ENCODE measurements at regions not wholly inside any gene's neighbourhood (a gene's known extent, or its start where the extent isn't known, plus 50 kb on each side); places are given as distances from the start of the nearest gene placed in this dataset.

GRCh38 chr14:101616202-101616601, 54.9 kb downstream of the DIO3 start:
- no peak for TF ChIP-seq ZFX (IDR thresholded peaks at IDR 0.05; ENCODE audit: borderline replicate concordance)
- no peak for TF ChIP-seq CTCF (IDR thresholded peaks at IDR 0.05)
- no peak overlapping the region for H3K27ac ChIP-seq

- H3K27ac ChIP-seq = no peak overlapping the region
- no peak for TF ChIP-seq ZFX (IDR thresholded peaks at IDR 0.05; ENCODE audit: borderline replicate concordance)
- TF ChIP-seq CTCF (IDR thresholded peaks at IDR 0.05) = no peak
Observed at GRCh38 chr14:101619484-101619883, 58.2 kb downstream of the DIO3 start.

- H3K27ac ChIP-seq = no peak overlapping the region
- TF ChIP-seq CTCF (IDR thresholded peaks at IDR 0.05) (no peak), ZFX (IDR thresholded peaks at IDR 0.05; ENCODE audit: borderline replicate concordance) (no peak)
Observed at GRCh38 chr14:101620031-101620788, 58.9 kb downstream of the DIO3 start.

GRCh38 chr14:101620821-101621785, 59.8 kb downstream of the DIO3 start:
- no peak overlapping the region for H3K27ac ChIP-seq
- TF ChIP-seq CTCF (IDR thresholded peaks at IDR 0.05) (no peak), ZFX (IDR thresholded peaks at IDR 0.05; ENCODE audit: borderline replicate concordance) (no peak)

GRCh38 chr14:101622251-101623076, 61.2 kb downstream of the DIO3 start:
- TF ChIP-seq ZFX (IDR thresholded peaks at IDR 0.05; ENCODE audit: borderline replicate concordance) (no peak), CTCF (IDR thresholded peaks at IDR 0.05) (no peak)
- no peak overlapping the region for H3K27ac ChIP-seq

GRCh38 chr14:101623077-101623372, 61.7 kb downstream of the DIO3 start:
- TF ChIP-seq CTCF (IDR thresholded peaks at IDR 0.05) (no peak), ZFX (IDR thresholded peaks at IDR 0.05; ENCODE audit: borderline replicate concordance) (no peak)

More at GRCh38 chr14:101623077-101623372, 61.7 kb downstream of the DIO3 start:
- no peak overlapping the region for H3K27ac ChIP-seq

Measured in 22Rv1 (cell line).